Superior temporal gyrus (tissue), 1 donor: ENCODE measurements at regions not wholly inside any gene's neighbourhood (a gene's known extent, or its start where the extent isn't known, plus 50 kb on each side); places are given as distances from the start of the nearest gene placed in this dataset.

ENCODE experiments used
- DNase-seq: peaks from one replicate; pipeline ENCODE4 v3.0.0-alpha.2; 2016; ENCODE audit errors: extremely low spot score

- no peak for DNase-seq
Observed at GRCh38 chr3:164577667-164578210, 500.6 kb downstream of the SI start.

DNA sequence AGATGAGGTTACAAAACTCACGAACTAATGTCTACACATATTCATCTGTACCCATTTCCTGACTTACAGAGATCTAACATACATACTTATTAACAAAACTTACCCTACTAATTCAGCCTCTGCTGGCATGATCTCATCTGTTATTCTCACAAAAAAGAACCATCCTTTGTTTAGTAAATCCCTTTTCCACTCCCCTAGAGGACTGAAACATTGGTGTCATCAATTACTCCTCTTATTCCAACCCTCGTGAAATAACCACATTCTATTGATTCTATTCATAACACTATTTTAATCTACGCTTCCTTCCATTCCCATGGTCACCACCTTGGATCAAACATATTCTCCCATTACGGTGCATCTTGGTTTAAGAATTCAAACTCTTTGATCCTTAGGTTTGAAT lies 505.9 kb downstream of the SI start:
- DNase-seq: no peak

DNA sequence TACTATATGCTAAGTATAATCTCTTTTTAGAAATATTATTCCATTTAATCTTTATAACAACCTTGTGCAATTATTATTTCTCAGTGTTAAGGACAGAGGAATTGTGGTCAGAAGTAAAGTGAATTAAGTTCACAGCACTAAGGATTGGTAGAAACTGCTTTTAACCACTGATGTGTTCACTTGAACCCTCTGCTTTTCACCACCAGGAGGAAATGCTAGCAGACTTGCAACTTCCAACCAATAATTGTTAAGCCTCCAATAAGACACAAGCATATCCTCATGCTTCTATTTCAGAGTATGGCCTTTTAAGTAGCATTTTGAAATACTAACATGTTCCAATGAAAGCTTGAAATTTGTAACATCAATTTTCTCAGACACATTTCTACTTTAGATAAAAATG lies 527.4 kb downstream of the SI start:
- DNase-seq: no peak

- no peak for DNase-seq
Observed at GRCh38 chr3:164539215-164539614, 539.1 kb downstream of the SI start.

- no peak for DNase-seq
Observed at GRCh38 chr3:164537485-164537884, 540.8 kb downstream of the SI start.

GRCh38 chr3:164533275-164533674 lies 545.0 kb downstream of the SI start:
- DNase-seq: no peak

- no peak for DNase-seq
Observed at GRCh38 chr3:164526250-164526649, 552.0 kb downstream of the SI start.

DNA sequence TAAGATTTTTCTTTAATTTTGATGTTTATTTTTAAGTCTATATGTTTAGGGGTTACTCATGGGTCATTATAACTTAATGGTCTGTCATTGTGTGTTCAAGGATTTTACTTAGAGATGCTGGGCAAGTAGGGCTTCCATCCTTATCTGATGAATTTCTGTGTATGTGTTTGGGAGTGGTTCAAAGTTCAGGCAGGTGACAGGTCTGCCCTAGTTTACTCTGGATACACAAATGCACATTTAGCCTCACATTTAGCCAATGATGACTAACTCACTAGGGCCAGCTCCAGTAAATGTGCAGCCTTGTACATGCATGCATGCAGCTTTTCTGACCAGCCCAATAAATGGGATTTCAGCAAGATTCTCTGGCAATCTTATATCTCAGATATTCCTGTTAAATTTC lies 554.1 kb downstream of the SI start:
- no peak for DNase-seq

DNA sequence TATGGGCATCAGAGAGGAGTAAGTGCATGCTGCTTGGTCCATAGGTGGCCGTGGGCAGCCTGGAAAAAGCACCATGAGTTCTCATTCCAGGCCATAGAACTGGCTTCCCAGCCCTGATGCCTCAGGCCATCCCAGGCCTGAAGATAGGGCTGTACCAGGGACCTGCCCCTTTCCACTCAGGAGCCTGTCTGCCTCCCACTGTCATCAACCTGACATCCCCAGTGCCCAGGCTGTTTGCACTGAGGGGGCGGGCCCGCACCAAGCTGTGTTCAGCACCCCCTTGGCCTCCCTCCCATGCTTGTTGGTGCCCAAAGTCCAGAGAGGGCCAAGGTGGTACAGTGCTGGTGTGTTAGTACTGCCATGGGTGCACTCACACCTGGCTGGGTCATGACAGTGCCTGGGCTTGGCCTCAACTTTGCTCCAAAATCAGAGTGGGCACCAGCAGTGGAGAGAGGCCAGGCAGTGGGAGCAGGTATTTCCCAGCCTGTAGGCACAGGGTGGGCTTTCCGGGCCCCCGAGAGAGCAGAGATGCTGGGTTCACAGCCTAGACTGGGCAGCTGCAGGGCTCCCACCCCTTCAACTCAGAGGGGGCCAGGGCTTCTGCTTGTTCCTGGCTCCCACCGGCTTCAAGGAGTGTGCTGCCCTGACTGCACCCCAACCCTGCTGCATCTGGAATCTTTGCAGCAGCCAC lies 556.1 kb downstream of the SI start:
- no peak for DNase-seq

- no peak for DNase-seq
Observed at GRCh38 chr3:164521644-164522043, 556.7 kb downstream of the SI start.

- no peak for DNase-seq
Observed at GRCh38 chr3:164521139-164521538, 557.2 kb downstream of the SI start.

DNA sequence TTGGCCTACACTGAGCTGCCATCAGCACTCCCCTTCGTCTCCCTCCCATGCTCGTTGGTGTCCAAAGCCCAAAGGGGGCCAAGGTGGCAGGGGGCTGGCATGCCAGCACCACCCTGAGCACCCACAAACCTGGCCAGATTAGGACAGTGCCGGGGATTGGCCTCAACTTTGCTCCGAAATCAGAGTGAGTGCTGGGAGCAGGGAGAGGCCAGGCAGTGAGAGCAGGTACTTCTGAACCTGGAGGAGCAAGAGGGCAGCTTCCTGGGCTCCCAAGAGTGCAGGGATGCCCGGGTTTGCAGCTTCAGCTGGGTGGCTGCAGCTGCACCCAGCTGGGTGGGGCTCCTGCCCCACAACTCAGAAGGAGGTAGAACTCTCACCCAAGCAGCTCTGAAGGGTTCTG lies 563.0 kb downstream of the SI start:
- DNase-seq: no peak

DNA sequence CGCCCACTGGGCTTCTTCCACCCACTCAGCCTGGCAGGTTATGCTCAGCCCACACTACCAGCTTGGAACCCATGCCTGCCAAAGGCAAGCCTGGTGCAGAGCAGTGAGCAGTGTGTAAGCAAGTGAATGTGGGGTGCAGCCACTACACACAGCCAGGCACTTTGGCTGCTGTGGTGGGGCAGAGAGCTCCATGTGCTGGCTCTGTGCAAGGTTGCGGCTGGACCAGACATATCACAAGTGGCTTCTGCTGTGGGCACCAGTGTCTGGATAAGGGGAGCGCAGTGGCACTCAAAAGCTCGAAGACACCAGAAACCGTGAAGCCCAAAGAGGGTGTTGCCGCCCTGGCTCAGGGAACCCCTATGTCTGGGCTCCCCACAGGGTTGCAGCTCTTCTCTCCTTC lies 563.7 kb downstream of the SI start:
- DNase-seq: no peak

- no peak for DNase-seq
Observed at GRCh38 chr3:164507886-164508285, 570.4 kb downstream of the SI start.

- no peak for DNase-seq
Observed at GRCh38 chr3:164498917-164499316, 579.4 kb downstream of the SI start.

- no peak for DNase-seq
Observed at GRCh38 chr3:164488893-164489292, 589.4 kb downstream of the SI start.

- DNase-seq: no peak
Observed at GRCh38 chr3:164486150-164486549, 592.1 kb downstream of the SI start.

DNA sequence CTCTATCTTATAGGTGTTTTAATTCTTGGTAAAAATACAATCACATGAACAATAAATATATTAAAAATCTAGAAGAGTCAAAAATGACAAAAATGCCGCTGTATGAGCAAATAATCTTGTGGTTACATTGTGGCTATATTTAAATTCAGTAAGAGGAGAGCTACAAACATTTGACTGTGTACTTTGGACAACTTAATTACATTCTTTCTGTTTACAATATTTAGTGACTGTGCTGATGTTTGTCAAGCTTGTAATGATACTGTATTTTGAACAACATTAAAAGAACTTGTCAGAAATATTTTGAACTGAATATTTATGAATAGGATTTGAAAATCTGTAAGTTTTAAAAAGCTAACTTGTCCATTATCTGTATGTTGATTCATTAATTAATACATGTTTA lies 598.3 kb downstream of the SI start:
- DNase-seq: no peak

- no peak for DNase-seq
Observed at GRCh38 chr3:164479406-164479805, 598.9 kb downstream of the SI start.

DNA sequence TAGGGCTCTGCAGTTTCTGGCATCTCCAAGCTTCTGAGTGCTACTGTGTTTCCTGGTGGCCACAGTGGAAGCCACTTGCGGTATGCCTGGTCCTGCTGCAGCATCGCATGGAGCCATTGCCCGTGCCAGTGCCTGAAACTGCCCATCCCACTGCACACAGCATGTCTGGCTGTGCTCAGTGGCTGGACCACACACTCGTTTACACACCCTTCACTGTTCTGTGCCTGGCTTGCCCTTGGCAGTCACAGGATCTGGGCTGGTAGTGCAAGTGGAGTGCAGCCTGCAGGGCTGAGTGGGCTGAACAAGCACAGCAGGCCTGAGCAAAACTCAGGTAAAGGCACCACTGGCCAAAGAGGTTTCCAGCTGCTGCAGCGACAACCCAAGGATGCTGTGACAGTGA lies 600.0 kb downstream of the SI start:
- no peak for DNase-seq

- no peak for DNase-seq
Observed at GRCh38 chr3:164477403-164477802, 600.9 kb downstream of the SI start.

GRCh38 chr3:164476631-164477030 lies 601.7 kb downstream of the SI start:
- no peak for DNase-seq

- no peak for DNase-seq
Observed at GRCh38 chr3:164470471-164470870, 607.8 kb downstream of the SI start.

DNA sequence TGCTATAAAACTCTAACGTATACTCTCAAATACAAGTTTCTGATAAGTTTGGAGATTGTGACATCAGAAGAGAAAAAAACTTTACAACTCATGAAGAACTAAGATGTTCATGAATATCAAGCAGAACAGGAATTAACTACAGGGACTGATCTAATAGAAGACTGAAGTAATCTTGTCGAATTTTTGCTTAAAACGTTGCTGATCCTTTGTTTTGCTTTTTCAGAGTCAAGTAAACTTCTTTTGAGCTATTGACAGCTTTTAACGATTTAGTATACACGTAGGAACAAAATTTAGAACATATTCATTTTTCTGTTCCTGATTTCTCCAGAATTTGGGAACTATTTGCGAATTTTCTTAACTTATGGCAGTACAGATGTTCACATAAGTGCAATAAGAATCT lies 610.2 kb downstream of the SI start:
- DNase-seq: no peak
